CD14-positive monocyte (primary cell): ENCODE measurements at regions not wholly inside any gene's neighbourhood (a gene's known extent, or its start where the extent isn't known, plus 50 kb on each side); places are given as distances from the start of the nearest gene placed in this dataset.
"Not testable (repeated sequence)": the region's sequence is repeated elsewhere in the genome, so short reads cannot be mapped to it uniquely, and the experiment has no call there.

Experiments
- DNase-seq, 3 donors: peaks; one replicate each; pipeline ENCODE4 v3.0.0-alpha.2; 2011 to 2022
- H2AFZ ChIP-seq: 2 replicates; pipeline ENCODE4 v1.6.0; 2012; ENCODE audit warnings: mild to moderate bottlenecking, low read depth, low read length, inconsistent platforms; ENCODE audit not compliant: insufficient read depth, poor library complexity, severe bottlenecking
- H3K27ac ChIP-seq, 2 donors: 1 replicate in 1 of 2; 2 replicates in 1 of 2; pipeline ENCODE4 v1.5.1; 2012 to 2013; ENCODE audit warnings: low read length in 2 of 2, control low read depth in 1 of 2, inconsistent platforms in 1 of 2, low read depth in 1 of 2, mild to moderate bottlenecking in 1 of 2
- H3K27me3 ChIP-seq, 2 donors: one replicate each; pipeline versions ENCODE4 v1.6.0 to v1.6.1; 2011 to 2013; ENCODE audit warnings: low read length in 2 of 2; ENCODE audit not compliant: control insufficient read depth in 2 of 2, insufficient read depth in 2 of 2
- H3K36me3 ChIP-seq, 2 donors: replicated peaks in 1 of 2; 1 replicate in 1 of 2; 2 replicates in 1 of 2; pipeline versions ENCODE4 v1.5.1 to v1.6.1; 2012 to 2013; ENCODE audit warnings: low read length in 2 of 2, control low read depth in 1 of 2, inconsistent platforms in 1 of 2, mild to moderate bottlenecking in 1 of 2; ENCODE audit not compliant: insufficient read depth in 2 of 2, control insufficient read depth in 1 of 2
- H3K4me1 ChIP-seq, 2 donors: 1 replicate in 1 of 2; 2 replicates in 1 of 2; pipeline versions ENCODE4 v1.5.1 to v1.6.1; 2012 to 2013; ENCODE audit warnings: low read length in 2 of 2, control low read depth in 1 of 2, inconsistent platforms in 1 of 2, mild to moderate bottlenecking in 1 of 2, moderate library complexity in 1 of 2; ENCODE audit not compliant: insufficient read depth in 2 of 2, control insufficient read depth in 1 of 2
- H3K4me2 ChIP-seq: replicated peaks from 2 replicates; pipeline ENCODE3; 2012; ENCODE audit warnings: low read length, moderate library complexity, mild to moderate bottlenecking; ENCODE audit not compliant: poor library complexity, severe bottlenecking; ENCODE audit errors: extremely low read depth
- H3K4me3 ChIP-seq, 3 experiments: fragments of 200-600 bp in 1 of 3; sonication (generic) in 1 of 3; replicated peaks in 1 of 3; 1 replicate in 2 of 3; 2 replicates in 1 of 3; pipeline ENCODE4 v1.5.1; 2011 to 2013; ENCODE audit warnings: low read length in 3 of 3, mild to moderate bottlenecking in 3 of 3, control low read depth in 2 of 3, low read depth in 2 of 3, inconsistent platforms in 1 of 3, moderate library complexity in 1 of 3
- H3K79me2 ChIP-seq: 2 replicates; pipeline ENCODE4 v1.6.0; 2012; ENCODE audit warnings: mild to moderate bottlenecking, control low read depth, inconsistent platforms, low read length, moderate library complexity; ENCODE audit not compliant: insufficient read depth
- H3K9ac ChIP-seq: 2 replicates; pipeline ENCODE4 v1.6.0; 2017; ENCODE audit warnings: low read length, mild to moderate bottlenecking; ENCODE audit not compliant: insufficient read depth, poor library complexity, severe bottlenecking
- H3K9me3 ChIP-seq, 2 donors: replicated peaks in 1 of 2; 1 replicate in 1 of 2; 2 replicates in 1 of 2; pipeline versions ENCODE4 v1.5.1 to v1.6.1; 2012 to 2013; ENCODE audit warnings: low read length in 2 of 2, control low read depth in 1 of 2; ENCODE audit not compliant: control insufficient read depth in 1 of 2, insufficient read depth in 1 of 2
- H4K20me1 ChIP-seq: 2 replicates; pipeline ENCODE4 v1.6.0; 2012; ENCODE audit warnings: mild to moderate bottlenecking, low read length, control low read depth, moderate library complexity; ENCODE audit not compliant: insufficient read depth
- H3K27ac Mint-ChIP-seq, 7 donors: one replicate each; pipeline ENCODE4 v1.8.0; 2020; ENCODE audit warnings: mild to moderate bottlenecking in 7 of 7, mixed read lengths in 7 of 7, moderate library complexity in 6 of 7, inconsistent platforms in 2 of 7
- H3K27me3 Mint-ChIP-seq, 3 donors: one replicate each; pipeline ENCODE4 v1.8.0; 2021 to 2022; ENCODE audit warnings: low read depth in 3 of 3, mild to moderate bottlenecking in 3 of 3, mixed read lengths in 3 of 3, moderate library complexity in 3 of 3, inconsistent platforms in 1 of 3
- H3K36me3 Mint-ChIP-seq, 2 donors: one replicate each; pipeline ENCODE4 v1.8.0; 2020; ENCODE audit warnings: mixed read lengths in 2 of 2, inconsistent platforms in 1 of 2, mild to moderate bottlenecking in 1 of 2
- H3K4me1 Mint-ChIP-seq: one replicate; pipeline ENCODE4 v1.8.0; 2020; ENCODE audit warnings: mild to moderate bottlenecking, mixed read lengths
- H3K4me3 Mint-ChIP-seq, 2 donors: one replicate each; pipeline ENCODE4 v1.8.0; 2020; ENCODE audit warnings: mild to moderate bottlenecking in 2 of 2, mixed read lengths in 2 of 2, moderate library complexity in 1 of 2
- H3K9me3 Mint-ChIP-seq, 7 donors: one replicate each; pipeline ENCODE4 v1.8.0; 2020 to 2022; ENCODE audit warnings: mixed read lengths in 7 of 7, mild to moderate bottlenecking in 6 of 7, moderate library complexity in 6 of 7, inconsistent platforms in 2 of 7
- CTCF ChIP-seq: fragments of 200-600 bp; IDR thresholded peaks from one replicate; pipeline ENCODE4 v1.8.0; 2022; ENCODE audit warnings: antibody characterized with exemption, mild to moderate bottlenecking
- WGBS: methylation state at CpG from one replicate; pipeline ENCODE4 v1.1.5; 2013; ENCODE audit warnings: missing lambda C conversion rate; ENCODE audit not compliant: insufficient coverage; 5-methylcytosine and 5-hydroxymethylcytosine counted together
- intact Hi-C, 2 donors: fragments of 100-400 bp; cut with micrococcal nuclease; formaldehyde crosslinking; loops; one replicate each; pipeline versions ENCODE4 v1.15.0 to v1.15.1; 2023

- 69% methylated on average over 10 of the region's 14 CpGs for WGBS
- Mint-ChIP-seq H3K27me3 (peaks cover 7 to 15% (median 12%) of the 10 kb centered on the region in 3 donors), H3K9me3 (peaks cover 48 to 76% (median 65%) of the 10 kb centered on the region in 7 donors), H3K36me3 (no peaks in the 10 kb centered on the region), H3K4me3 (no peak overlapping the region), H3K4me1 (no peaks in the 10 kb centered on the region), H3K27ac (peak overlapping the region in 1 of 7 donors; percentile 6)
- Histone ChIP-seq H3K27ac (no peak overlapping the region), H3K4me3 (no peak overlapping the region), H2AFZ (no peak overlapping the region), H3K4me1 (no peaks in the 10 kb centered on the region), H3K27me3 (peaks cover 0 to 2% of the 10 kb centered on the region in 2 donors), H3K9ac (no peak overlapping the region), H3K4me2 (no peak overlapping the region), H3K79me2 (no peaks in the 10 kb centered on the region), H3K36me3 (no peaks in the 10 kb centered on the region), H4K20me1 (no peaks in the 10 kb centered on the region), H3K9me3 (peaks cover 64 to 81% of the 10 kb centered on the region in 2 donors)
- intact Hi-C loops: no loop called here
- TF ChIP-seq CTCF: no peak
- no peak for DNase-seq
Measured at GRCh38 chr19:34573226-34573864, 91.8 kb downstream of the WTIP start.

GRCh38 chr19:34570140-34570539, 88.6 kb downstream of the WTIP start:
- H3K27ac ChIP-seq, H3K27me3 ChIP-seq, H3K79me2 ChIP-seq, DNase-seq, intact Hi-C loops, H3K4me3 Mint-ChIP-seq, H3K27ac Mint-ChIP-seq, H4K20me1 ChIP-seq, H3K4me1 Mint-ChIP-seq, H3K4me3 ChIP-seq, H3K36me3 ChIP-seq, H2AFZ ChIP-seq, H3K27me3 Mint-ChIP-seq, H3K4me1 ChIP-seq, H3K9ac ChIP-seq, H3K36me3 Mint-ChIP-seq, H3K4me2 ChIP-seq: not testable (repeated sequence)
- peaks cover 56 to 64% of the 10 kb centered on the region in 2 donors for H3K9me3 ChIP-seq
- peaks cover 43 to 66% (median 59%) of the 10 kb centered on the region in 7 donors for H3K9me3 Mint-ChIP-seq
- 100% methylated on average over 1 of the region's 6 CpGs for WGBS

- H3K4me1 Mint-ChIP-seq, intact Hi-C loops, H3K36me3 Mint-ChIP-seq, H3K4me3 ChIP-seq, H3K4me1 ChIP-seq, H3K4me3 Mint-ChIP-seq, H2AFZ ChIP-seq, H3K9ac ChIP-seq, H3K27me3 ChIP-seq, H3K27ac ChIP-seq, H3K36me3 ChIP-seq, H3K27ac Mint-ChIP-seq, H3K79me2 ChIP-seq, DNase-seq, H3K27me3 Mint-ChIP-seq, H3K4me2 ChIP-seq, H4K20me1 ChIP-seq, H3K9me3 ChIP-seq: not testable (repeated sequence)
- peaks cover 7 to 20% (median 17%) of the 10 kb centered on the region in 7 donors for H3K9me3 Mint-ChIP-seq
- WGBS: no CpG with 5 or more reads among the region's 3 CpGs
Measured at GRCh38 chr19:34562344-34562743, 80.8 kb downstream of the WTIP start.
